ENCODE measurements at regions not wholly inside any gene's neighbourhood (a gene's known extent, or its start where the extent isn't known, plus 50 kb on each side); places are given as distances from the start of the nearest gene placed in this dataset.

GRCh38 chr3:105077060-105077822 lies 289.5 kb upstream of the ALCAM start:
- intact Hi-C loops (cut with DNase I): no loop called here
- Histone ChIP-seq H3K36me3 (no peaks in the 10 kb centered on the region), H3K27me3 (no peaks in the 10 kb centered on the region), H3K4me1 (no peaks in the 10 kb centered on the region), H3K4me3 (no peak overlapping the region), H3K9me3 (peaks cover 0 to 22% (median 5%) of the 10 kb centered on the region in 12 donors), H3K27ac (no peak overlapping the region)
- DNase-seq: no peak
- TF ChIP-seq CTCF (IDR thresholded peaks at IDR 0.05) (no peak), POLR2A (IDR thresholded peaks at IDR 0.05) (no peak)
- 85 to 94% (median 90%) methylated on average over 4 of the region's 4 CpGs for WGBS, 4 donors
- no peak for ATAC-seq

GRCh38 chr3:105083945-105084344 lies 282.8 kb upstream of the ALCAM start:
- WGBS, 4 donors: 70 to 83% (median 79%) methylated on average over 1 of the region's 1 CpG
- no peaks in the 10 kb centered on the region for H3K27me3 ChIP-seq
- ATAC-seq (no peak), DNase-seq (no peak)
- TF ChIP-seq POLR2A (IDR thresholded peaks at IDR 0.05) (no peak), CTCF (IDR thresholded peaks at IDR 0.05) (no peak)
- H3K4me1 ChIP-seq: no peaks in the 10 kb centered on the region
- no peak overlapping the region for H3K27ac ChIP-seq
- peaks cover 0 to 4% (median 0%) of the 10 kb centered on the region in 12 donors for H3K9me3 ChIP-seq
- intact Hi-C loops (cut with DNase I): no loop called here
- no peak overlapping the region for H3K4me3 ChIP-seq
- H3K36me3 ChIP-seq: no peaks in the 10 kb centered on the region

- no peaks in the 10 kb centered on the region for H3K27me3 ChIP-seq
- H3K36me3 ChIP-seq: no peaks in the 10 kb centered on the region
- TF ChIP-seq POLR2A (IDR thresholded peaks at IDR 0.05) (no peak), CTCF (IDR thresholded peaks at IDR 0.05) (no peak)
- DNase-seq (no peak), ATAC-seq (no peak)
- H3K9me3 ChIP-seq: peaks cover 0 to 4% (median 0%) of the 10 kb centered on the region in 12 donors
- H3K4me3 ChIP-seq: no peak overlapping the region
- no peaks in the 10 kb centered on the region for H3K4me1 ChIP-seq
- intact Hi-C loops (cut with DNase I): no loop called here
- H3K27ac ChIP-seq: no peak overlapping the region
Measured at GRCh38 chr3:105085506-105085905, 281.2 kb upstream of the ALCAM start.

GRCh38 chr3:105093371-105094252 lies 273.1 kb upstream of the ALCAM start:
- 72 to 78% (median 75%) methylated on average over 7 of the region's 7 CpGs for WGBS, 4 donors
- ATAC-seq: no peak
- no peak overlapping the region for H3K27ac ChIP-seq
- TF ChIP-seq CTCF (IDR thresholded peaks at IDR 0.05) (no peak), POLR2A (IDR thresholded peaks at IDR 0.05) (no peak)
- H3K27me3 ChIP-seq: no peaks in the 10 kb centered on the region
- H3K4me3 ChIP-seq: no peak overlapping the region
- H3K4me1 ChIP-seq: no peaks in the 10 kb centered on the region
- peaks cover 0 to 10% (median 0%) of the 10 kb centered on the region in 12 donors for H3K9me3 ChIP-seq
- DNase-seq: no peak
- H3K36me3 ChIP-seq: no peaks in the 10 kb centered on the region
- intact Hi-C loops (cut with DNase I): no loop called here
